BE2C (cell line): ENCODE measurements at regions not wholly inside any gene's neighbourhood (a gene's known extent, or its start where the extent isn't known, plus 50 kb on each side); places are given as distances from the start of the nearest gene placed in this dataset.
"Not testable (repeated sequence)": the region's sequence is repeated elsewhere in the genome, so short reads cannot be mapped to it uniquely, and the experiment has no call there.

Source experiments
- DNase-seq: peaks from one replicate; pipeline ENCODE4 v3.0.0-alpha.2; 2020
- H3K27me3 ChIP-seq: fragments of 250-450 bp; sonication (Bioruptor Pico); 2 replicates; pipeline ENCODE4 v1.5.1; 2020; ENCODE audit warnings: mild to moderate bottlenecking
- H3K36me3 ChIP-seq: fragments of 250-450 bp; sonication (Bioruptor Pico); 2 replicates; pipeline ENCODE4 v1.5.1; 2020; ENCODE audit warnings: mild to moderate bottlenecking
- H3K4me1 ChIP-seq: fragments of 250-450 bp; sonication (Bioruptor Pico); 2 replicates; pipeline ENCODE4 v1.5.1; 2020
- H3K4me3 ChIP-seq: 2 replicates; pipeline ENCODE4 v1.5.1; 2011; ENCODE audit warnings: low read depth, low read length
- H3K9me3 ChIP-seq: fragments of 250-450 bp; sonication (Bioruptor Pico); 2 replicates; pipeline ENCODE4 v1.5.1; 2020
- CTCF ChIP-seq: IDR thresholded peaks from 2 replicates; pipeline ENCODE4 v1.5.1; 2012; ENCODE audit warnings: mild to moderate bottlenecking, low read depth, low read length

DNA sequence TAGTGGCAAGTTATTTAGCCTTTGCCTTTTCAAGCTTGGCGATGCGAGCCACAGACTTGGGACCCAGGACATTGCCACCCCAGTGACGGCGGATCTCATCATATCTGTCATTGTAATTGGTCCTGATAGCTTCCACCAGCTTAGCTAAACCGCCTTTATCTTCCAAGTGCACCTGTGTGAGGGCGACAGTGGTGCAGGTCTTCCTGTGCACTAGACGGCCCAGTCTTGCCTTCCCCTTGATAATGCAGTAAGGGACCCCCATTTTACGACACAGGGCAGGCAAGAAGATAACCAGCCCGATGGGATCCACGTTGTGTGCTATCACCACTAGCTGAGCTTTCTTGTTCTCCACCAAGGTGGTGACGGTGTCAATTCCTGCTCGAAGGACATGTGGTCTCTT lies 99.6 kb upstream of the ITGB1 start:
- no peak overlapping the region for H3K4me3 ChIP-seq
- no peak for DNase-seq
- TF ChIP-seq CTCF = no peak
- no peaks in the 10 kb centered on the region for H3K36me3 ChIP-seq
- H3K27me3 ChIP-seq = no peaks in the 10 kb centered on the region
- no peaks in the 10 kb centered on the region for H3K4me1 ChIP-seq
- H3K9me3 ChIP-seq = no peaks in the 10 kb centered on the region

- no peak for TF ChIP-seq CTCF
- H3K27me3 ChIP-seq = no peaks in the 10 kb centered on the region
- no peak for DNase-seq
- H3K4me1 ChIP-seq = no peaks in the 10 kb centered on the region
- no peak overlapping the region for H3K4me3 ChIP-seq
- no peaks in the 10 kb centered on the region for H3K36me3 ChIP-seq
- no peaks in the 10 kb centered on the region for H3K9me3 ChIP-seq
Observed at GRCh38 chr10:33056828-33057596, 99.0 kb upstream of the ITGB1 start.

DNA sequence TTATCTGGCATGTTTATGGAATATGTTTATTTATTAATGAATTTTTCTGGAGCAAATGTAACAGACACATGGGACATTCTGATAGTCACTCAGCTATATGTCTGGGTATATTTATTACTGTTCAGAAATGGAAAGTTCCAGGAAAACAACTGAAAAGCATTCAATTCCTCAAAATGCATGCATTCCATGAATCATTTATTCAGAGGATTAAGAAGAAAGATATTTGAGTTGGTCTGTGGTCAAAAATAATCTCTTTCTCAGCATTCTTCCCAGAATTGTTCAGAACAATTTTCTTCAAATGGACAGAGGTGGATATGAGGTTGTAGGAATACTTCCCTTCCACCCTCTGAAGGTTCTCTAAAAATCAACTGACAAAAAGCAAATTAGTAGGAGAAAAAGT lies 97.6 kb upstream of the ITGB1 start:
- Histone ChIP-seq H3K4me1 (no peaks in the 10 kb centered on the region), H3K27me3 (no peaks in the 10 kb centered on the region), H3K4me3 (no peak overlapping the region), H3K9me3 (no peaks in the 10 kb centered on the region), H3K36me3 (no peaks in the 10 kb centered on the region)
- no peak for TF ChIP-seq CTCF
- DNase-seq = no peak

DNA sequence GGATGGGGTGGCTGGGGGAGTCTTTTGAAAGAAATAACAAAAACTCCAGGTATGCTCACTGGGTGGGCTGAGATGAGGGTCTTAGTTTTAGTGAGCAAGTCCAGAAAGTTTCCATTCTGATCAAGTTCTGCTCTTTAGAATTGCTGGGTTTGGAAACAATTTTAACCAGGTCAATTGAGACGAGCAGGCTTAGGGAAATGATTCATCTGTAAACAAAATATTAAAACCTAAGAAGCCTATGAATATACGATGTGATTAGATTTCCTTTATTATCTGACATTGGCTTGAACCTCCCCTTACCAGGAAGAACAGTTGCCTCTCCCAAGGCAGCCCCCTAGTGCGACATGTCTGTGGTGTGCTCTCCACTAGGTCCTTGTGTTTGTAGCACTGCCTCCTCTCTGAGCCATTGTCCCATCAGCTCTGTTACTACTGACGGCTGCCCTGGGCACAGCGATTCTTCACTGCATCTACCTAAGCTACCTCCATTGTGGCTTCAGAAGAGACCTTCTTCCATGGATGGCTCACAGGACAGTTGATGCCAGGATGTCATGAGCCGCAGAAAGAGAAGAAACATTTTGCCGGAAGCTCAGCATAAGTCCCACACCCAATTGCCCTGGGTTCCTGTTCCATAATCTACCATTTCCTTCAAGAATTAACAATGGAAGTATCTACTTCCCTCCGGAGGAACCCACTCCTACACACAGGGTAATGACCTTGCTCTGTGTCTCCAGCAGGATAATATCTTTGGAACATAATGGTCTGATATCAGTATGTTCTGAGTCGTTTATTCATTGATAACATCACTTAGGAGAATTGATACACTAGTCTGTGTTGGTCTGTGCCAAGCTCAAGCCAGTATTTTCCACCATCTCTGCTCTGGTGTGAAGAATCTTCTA lies 95.1 kb upstream of the ITGB1 start:
- Histone ChIP-seq H3K4me3 (no peak overlapping the region), H3K36me3 (no peaks in the 10 kb centered on the region), H3K4me1 (no peaks in the 10 kb centered on the region), H3K27me3 (no peaks in the 10 kb centered on the region), H3K9me3 (no peaks in the 10 kb centered on the region)
- TF ChIP-seq CTCF = no peak
- no peak for DNase-seq

DNA sequence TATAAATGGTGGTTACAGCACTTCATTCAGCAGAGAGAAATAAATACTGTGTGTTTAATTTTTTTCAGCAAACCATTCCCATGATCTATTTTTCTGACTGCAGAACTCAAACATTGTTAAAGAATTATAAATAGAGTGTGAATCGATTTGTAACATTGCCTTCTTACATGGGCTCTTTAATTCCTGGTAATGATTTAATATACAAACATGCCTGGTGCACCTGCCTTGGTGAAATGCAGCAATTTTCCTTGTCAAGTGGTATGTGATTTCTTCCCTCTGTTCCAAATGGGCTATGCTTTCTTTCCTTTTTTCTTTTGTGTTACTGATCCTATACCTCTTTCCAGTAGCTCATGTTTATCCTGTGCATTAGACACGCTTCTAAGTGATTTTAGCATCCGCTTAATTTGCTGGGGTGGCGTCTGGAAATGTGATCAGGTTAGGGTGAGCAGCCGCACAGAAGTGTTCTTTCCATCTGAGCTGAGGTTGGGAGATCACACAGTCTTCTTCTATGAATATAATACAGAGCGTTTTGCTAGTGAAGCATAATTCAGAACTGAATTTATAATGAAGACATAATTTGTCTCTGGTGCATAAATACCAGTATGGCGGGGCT lies 94.3 kb upstream of the ITGB1 start:
- no peaks in the 10 kb centered on the region for H3K27me3 ChIP-seq
- no peak for TF ChIP-seq CTCF
- H3K9me3 ChIP-seq = no peaks in the 10 kb centered on the region
- no peaks in the 10 kb centered on the region for H3K4me1 ChIP-seq
- DNase-seq = no peak
- no peak overlapping the region for H3K4me3 ChIP-seq
- H3K36me3 ChIP-seq = no peaks in the 10 kb centered on the region

GRCh38 chr10:33049963-33050920 lies 92.2 kb upstream of the ITGB1 start:
- not testable (repeated sequence) for DNase-seq, H3K4me1 ChIP-seq, H3K27me3 ChIP-seq, H3K4me3 ChIP-seq, H3K9me3 ChIP-seq, H3K36me3 ChIP-seq
